ENCODE measurements at regions not wholly inside any gene's neighbourhood (a gene's known extent, or its start where the extent isn't known, plus 50 kb on each side); places are given as distances from the start of the nearest gene placed in this dataset.

- TF ChIP-seq ZBTB21 (CRISPR knock-in tag; IDR thresholded peaks at IDR 0.05; ENCODE audit: borderline replicate concordance) (no peak), FOXJ3 (CRISPR knock-in tag; IDR thresholded peaks at IDR 0.05; ENCODE audit: borderline replicate concordance) (no peak), CTCF (IDR thresholded peaks at IDR 0.05) (no peak), FOXP4 (CRISPR knock-in tag; IDR thresholded peaks at IDR 0.05) (no peak), ATF1 (CRISPR knock-in tag; IDR thresholded peaks at IDR 0.05) (no peak), ZNF232 (CRISPR knock-in tag; IDR thresholded peaks at IDR 0.05) (no peak), RELA (CRISPR knock-in tag; IDR thresholded peaks at IDR 0.05; ENCODE audit: borderline replicate concordance) (no peak)
- TF ChIP-seq, protein P1, sequence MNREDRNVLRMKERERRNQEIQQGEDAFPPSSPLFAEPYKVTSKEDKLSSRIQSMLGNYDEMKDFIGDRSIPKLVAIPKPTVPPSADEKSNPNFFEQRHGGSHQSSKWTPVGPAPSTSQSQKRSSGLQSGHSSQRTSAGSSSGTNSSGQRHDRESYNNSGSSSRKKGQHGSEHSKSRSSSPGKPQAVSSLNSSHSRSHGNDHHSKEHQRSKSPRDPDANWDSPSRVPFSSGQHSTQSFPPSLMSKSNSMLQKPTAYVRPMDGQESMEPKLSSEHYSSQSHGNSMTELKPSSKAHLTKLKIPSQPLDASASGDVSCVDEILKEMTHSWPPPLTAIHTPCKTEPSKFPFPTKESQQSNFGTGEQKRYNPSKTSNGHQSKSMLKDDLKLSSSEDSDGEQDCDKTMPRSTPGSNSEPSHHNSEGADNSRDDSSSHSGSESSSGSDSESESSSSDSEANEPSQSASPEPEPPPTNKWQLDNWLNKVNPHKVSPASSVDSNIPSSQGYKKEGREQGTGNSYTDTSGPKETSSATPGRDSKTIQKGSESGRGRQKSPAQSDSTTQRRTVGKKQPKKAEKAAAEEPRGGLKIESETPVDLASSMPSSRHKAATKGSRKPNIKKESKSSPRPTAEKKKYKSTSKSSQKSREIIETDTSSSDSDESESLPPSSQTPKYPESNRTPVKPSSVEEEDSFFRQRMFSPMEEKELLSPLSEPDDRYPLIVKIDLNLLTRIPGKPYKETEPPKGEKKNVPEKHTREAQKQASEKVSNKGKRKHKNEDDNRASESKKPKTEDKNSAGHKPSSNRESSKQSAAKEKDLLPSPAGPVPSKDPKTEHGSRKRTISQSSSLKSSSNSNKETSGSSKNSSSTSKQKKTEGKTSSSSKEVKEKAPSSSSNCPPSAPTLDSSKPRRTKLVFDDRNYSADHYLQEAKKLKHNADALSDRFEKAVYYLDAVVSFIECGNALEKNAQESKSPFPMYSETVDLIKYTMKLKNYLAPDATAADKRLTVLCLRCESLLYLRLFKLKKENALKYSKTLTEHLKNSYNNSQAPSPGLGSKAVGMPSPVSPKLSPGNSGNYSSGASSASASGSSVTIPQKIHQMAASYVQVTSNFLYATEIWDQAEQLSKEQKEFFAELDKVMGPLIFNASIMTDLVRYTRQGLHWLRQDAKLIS (CRISPR knock-in tag; IDR thresholded peaks at IDR 0.05; ENCODE audit: borderline replicate concordance) = no peak
- TF ChIP-seq, protein P2, sequence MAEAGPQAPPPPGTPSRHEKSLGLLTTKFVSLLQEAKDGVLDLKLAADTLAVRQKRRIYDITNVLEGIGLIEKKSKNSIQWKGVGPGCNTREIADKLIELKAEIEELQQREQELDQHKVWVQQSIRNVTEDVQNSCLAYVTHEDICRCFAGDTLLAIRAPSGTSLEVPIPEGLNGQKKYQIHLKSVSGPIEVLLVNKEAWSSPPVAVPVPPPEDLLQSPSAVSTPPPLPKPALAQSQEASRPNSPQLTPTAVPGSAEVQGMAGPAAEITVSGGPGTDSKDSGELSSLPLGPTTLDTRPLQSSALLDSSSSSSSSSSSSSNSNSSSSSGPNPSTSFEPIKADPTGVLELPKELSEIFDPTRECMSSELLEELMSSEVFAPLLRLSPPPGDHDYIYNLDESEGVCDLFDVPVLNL (CRISPR knock-in tag; IDR thresholded peaks at IDR 0.05; ENCODE audit: borderline replicate concordance, low read depth) = no peak
- TF ChIP-seq, protein P3, sequence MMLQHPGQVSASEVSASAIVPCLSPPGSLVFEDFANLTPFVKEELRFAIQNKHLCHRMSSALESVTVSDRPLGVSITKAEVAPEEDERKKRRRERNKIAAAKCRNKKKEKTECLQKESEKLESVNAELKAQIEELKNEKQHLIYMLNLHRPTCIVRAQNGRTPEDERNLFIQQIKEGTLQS (CRISPR knock-in tag; conservative IDR thresholded peaks at IDR 0.05) = no peak
Observed at GRCh38 chr17:55897301-55897700, 146.4 kb downstream of the PCTP start.
